HG03460 (cell line): ENCODE measurements at regions not wholly inside any gene's neighbourhood (a gene's known extent, or its start where the extent isn't known, plus 50 kb on each side); places are given as distances from the start of the nearest gene placed in this dataset.
"Not testable (repeated sequence)": the region's sequence is repeated elsewhere in the genome, so short reads cannot be mapped to it uniquely, and the experiment has no call there.

Source experiments
- ATAC-seq: cut with Tn5 transposase; IDR thresholded peaks from one replicate; pipeline ENCODE4 v1.9.1; 2021; ENCODE audit not compliant: unreplicated experiment

GRCh38 chr5:57398413-57399093 is 84.1 kb downstream of the ACTBL2 start:
- no peak for ATAC-seq

- ATAC-seq: no peak
Observed at GRCh38 chr5:57396701-57397100, 85.9 kb downstream of the ACTBL2 start.

GRCh38 chr5:57394421-57395210 is 88.0 kb downstream of the ACTBL2 start:
- ATAC-seq: no peak

GRCh38 chr5:57386958-57387357 is 95.7 kb downstream of the ACTBL2 start:
- ATAC-seq: no peak

GRCh38 chr5:57383093-57383861 is 99.3 kb downstream of the ACTBL2 start:
- ATAC-seq: no peak

- ATAC-seq: no peak
Observed at GRCh38 chr5:57382655-57383054, 100.0 kb downstream of the ACTBL2 start.

GRCh38 chr5:57370376-57370775 is 112.2 kb downstream of the ACTBL2 start:
- no peak for ATAC-seq

- no peak for ATAC-seq
Observed at GRCh38 chr5:57368010-57368409, 114.6 kb downstream of the ACTBL2 start.

- ATAC-seq: no peak
Observed at GRCh38 chr5:57366744-57367143, 115.9 kb downstream of the ACTBL2 start.

GRCh38 chr5:57362951-57363350 is 119.7 kb downstream of the ACTBL2 start:
- ATAC-seq: no peak

GRCh38 chr5:57360871-57361270 is 121.7 kb downstream of the ACTBL2 start:
- ATAC-seq: no peak

- ATAC-seq: no peak
Observed at GRCh38 chr5:57358796-57359592, 123.6 kb downstream of the ACTBL2 start.

GRCh38 chr5:57356850-57357249 is 125.8 kb downstream of the ACTBL2 start:
- ATAC-seq: not testable (repeated sequence)

GRCh38 chr5:57349214-57349613 is 133.4 kb downstream of the ACTBL2 start:
- ATAC-seq: no peak

GRCh38 chr5:57348376-57349140 is 134.1 kb downstream of the ACTBL2 start:
- no peak for ATAC-seq

GRCh38 chr5:57346328-57346727 is 136.3 kb downstream of the ACTBL2 start:
- ATAC-seq: no peak

- no peak for ATAC-seq
Observed at GRCh38 chr5:57341380-57341979, 141.1 kb downstream of the ACTBL2 start.

- no peak for ATAC-seq
Observed at GRCh38 chr5:57340681-57341080, 141.9 kb downstream of the ACTBL2 start.

GRCh38 chr5:57339521-57339920 is 143.1 kb downstream of the ACTBL2 start:
- no peak for ATAC-seq

- no peak for ATAC-seq
Observed at GRCh38 chr5:57338868-57339340, 143.7 kb downstream of the ACTBL2 start.
